GM20000 (cell line): ENCODE measurements at regions not wholly inside any gene's neighbourhood (a gene's known extent, or its start where the extent isn't known, plus 50 kb on each side); places are given as distances from the start of the nearest gene placed in this dataset.

Source experiments
- DNase-seq: peaks from one replicate; pipeline ENCODE4 v3.0.0; 2012; ENCODE audit warnings: low spot score
- CTCF ChIP-seq: IDR thresholded peaks from 2 replicates; pipeline ENCODE4 v1.5.1; 2012; ENCODE audit warnings: mild to moderate bottlenecking, control low read depth; ENCODE audit errors: extremely low read depth, missing control alignments

DNA sequence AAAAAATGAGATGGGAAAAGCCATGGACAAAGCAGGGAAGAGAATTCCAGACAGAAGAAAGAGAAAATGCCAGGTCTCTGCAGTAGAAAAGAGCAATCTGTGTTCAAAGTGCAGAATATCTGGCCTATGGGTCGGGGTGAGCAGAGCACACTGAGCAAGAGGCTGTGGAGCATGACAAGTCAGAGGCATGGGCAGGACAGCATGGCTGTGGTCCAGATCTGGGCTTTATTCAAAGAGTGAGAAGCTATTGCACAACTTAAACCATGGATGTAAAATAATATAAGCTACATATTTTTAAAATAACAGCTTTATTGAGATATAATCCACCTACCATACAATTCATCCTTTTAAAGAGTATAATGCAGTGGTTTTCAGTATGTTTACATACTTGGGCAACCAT, 133.1 kb upstream of the SPDL1 start:
- DNase-seq, result no peak
- no peak for TF ChIP-seq CTCF

DNA sequence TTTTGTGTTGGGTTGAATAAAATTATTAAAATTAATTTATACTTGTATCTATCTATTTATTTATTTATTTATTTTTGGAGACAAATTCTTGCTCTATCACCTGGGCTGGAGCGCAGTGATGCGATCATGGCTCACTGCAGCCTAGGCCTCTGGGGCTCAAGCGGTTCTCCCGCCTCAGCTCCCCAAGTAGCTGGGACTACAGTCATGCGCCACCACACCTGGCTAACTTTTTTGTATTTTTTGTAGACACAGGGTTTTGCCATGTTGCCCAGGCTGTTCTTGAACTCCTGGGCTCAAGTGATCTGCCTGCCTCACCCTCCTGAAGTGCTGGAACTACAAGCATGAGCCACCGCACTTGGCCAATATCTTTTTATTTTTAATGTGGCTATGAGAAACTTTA, 134.7 kb upstream of the SPDL1 start:
- no peak for DNase-seq
- no peak for TF ChIP-seq CTCF

DNA sequence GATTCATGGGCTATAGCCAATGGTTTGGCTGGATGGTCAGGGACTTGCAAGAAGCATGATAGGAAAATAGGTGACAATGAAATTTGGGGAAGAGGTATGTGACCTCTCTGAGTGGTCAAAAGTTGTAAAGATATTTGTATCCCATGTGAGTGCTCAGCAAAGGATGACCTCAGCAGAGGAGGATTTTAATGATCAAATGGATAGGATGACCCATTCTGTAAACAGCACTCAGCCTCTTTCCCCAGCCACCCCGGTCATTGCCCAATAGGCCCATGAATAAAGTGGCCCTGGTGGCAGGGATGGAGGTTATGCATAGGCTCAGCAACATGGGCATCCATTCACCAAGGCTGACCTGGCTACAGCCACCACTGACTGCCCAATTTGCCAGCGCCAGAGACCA, 138.4 kb upstream of the SPDL1 start:
- no peak for DNase-seq
- no peak for TF ChIP-seq CTCF

DNA sequence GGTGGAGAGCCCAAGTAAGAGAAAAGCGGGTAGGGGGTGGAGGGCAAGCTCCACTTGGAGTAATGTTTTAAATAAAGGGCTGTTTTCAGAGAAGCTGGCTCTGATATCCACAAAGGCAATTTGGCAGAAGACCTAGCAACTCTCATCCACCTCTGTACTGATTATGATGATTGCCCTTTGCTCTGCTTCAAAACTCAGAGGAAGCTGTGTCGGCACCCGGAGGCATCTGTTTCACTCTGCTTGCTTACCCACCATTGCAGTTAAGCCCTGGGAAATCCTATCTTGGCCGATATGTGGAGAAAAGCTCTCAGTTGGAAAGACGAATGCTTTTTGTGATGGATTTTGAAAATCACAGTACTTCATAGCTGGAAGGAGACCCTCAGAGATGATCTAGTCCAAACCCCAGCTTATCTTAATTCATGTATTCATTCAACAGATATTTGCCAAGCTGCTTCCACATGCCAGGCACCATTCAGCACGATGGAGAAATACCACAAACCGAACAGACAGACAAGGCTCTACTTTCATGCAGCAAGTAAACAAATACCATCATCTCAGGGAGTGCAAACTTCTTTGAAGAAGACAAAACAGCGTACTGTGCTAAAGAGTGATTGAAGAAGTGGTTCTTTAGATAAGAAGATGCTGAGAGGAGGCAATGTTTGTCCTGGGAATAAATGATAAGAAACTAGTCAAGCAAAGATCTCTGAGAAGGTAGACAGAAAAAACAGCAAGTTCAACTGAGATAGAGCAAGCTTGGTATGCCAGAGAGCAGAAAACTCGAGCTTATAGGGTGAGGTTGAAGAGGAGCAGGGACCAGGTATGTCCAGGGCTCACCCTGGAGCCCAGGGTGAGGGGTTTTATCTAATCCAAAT, 140.4 kb upstream of the SPDL1 start:
- DNase-seq, result no peak
- no peak for TF ChIP-seq CTCF

DNA sequence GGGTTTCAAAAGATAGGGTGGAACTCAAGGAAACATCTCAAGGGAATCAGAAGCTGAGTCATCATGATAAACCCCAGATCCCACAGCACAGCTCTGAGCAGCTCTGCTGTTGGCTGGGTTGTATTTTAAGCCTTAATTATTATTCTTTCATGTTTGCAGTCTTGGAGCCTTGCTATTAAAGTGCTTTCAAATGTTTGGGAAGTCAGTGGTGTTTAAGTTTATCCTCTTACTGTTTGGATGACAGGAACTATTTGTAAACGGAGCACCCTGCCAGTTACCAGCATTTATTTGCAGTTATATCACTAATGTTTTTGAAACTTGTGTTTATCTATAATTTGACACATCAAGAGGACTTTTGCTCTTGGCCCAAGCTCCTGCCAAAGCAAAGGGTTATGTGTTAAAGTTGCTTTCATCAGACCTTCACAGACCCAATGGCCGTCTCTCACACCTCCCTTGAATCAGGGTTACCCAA, 141.1 kb upstream of the SPDL1 start:
- TF ChIP-seq CTCF, result no peak
- DNase-seq, result no peak

- no peak for TF ChIP-seq CTCF
- DNase-seq, result no peak
These were observed 139.3 kb upstream of the SLIT3 start for GRCh38 chr5:169440107-169440705.

- no peak for DNase-seq
- no peak for TF ChIP-seq CTCF
These were observed 138.4 kb upstream of the SLIT3 start for GRCh38 chr5:169439362-169439761.
